ENCODE measurements at regions not wholly inside any gene's neighbourhood (a gene's known extent, or its start where the extent isn't known, plus 50 kb on each side); places are given as distances from the start of the nearest gene placed in this dataset.

- TF ChIP-seq EZH2phosphoT487 (IDR thresholded peaks at IDR 0.05; ENCODE audit: borderline replicate concordance, low read depth, low read length) (no peak), CTCF (conservative IDR thresholded peaks at IDR 0.05; ENCODE audit: low read length) (no peak)
- Histone ChIP-seq H3K4me1 (ENCODE audit: insufficient read depth, low read length, poor library complexity, severe bottlenecking) (no peaks in the 10 kb centered on the region), H3K79me2 (ENCODE audit: insufficient read depth, low read depth, low read length) (no peaks in the 10 kb centered on the region), H4K20me1 (ENCODE audit: insufficient read depth, low read length) (no peaks in the 10 kb centered on the region), H2AFZ (ENCODE audit: low read length) (no peak overlapping the region), H3K4me2 (ENCODE audit: low read length) (no peak overlapping the region), H3K36me3 (ENCODE audit: insufficient read depth, low read length) (no peaks in the 10 kb centered on the region), H3K4me3 (ENCODE audit: low read depth, low read length, poor library complexity, severe bottlenecking) (no peak overlapping the region), H3K9me2 (ENCODE audit: insufficient read depth, low read length) (no peaks in the 10 kb centered on the region), H3K27ac (ENCODE audit: low read depth, low read length, poor library complexity, severe bottlenecking) (no peak overlapping the region), H3K9me3 (ENCODE audit: low read length) (no peaks in the 10 kb centered on the region)
- ChIA-PET CTCF (ENCODE audit: unreplicated experiment) (no interaction called here), POLR2A (no interaction called here)
- intact Hi-C loops (cut with micrococcal nuclease; ENCODE audit: unreplicated experiment), result no loop called here
- no TSS peak for BruUV-seq (replicated peaks)
- no peak for DNase-seq (ENCODE audit: low spot score)
Measured at GRCh38 chr18:78677483-78678317, 301.9 kb upstream of the SALL3 start.

DNA sequence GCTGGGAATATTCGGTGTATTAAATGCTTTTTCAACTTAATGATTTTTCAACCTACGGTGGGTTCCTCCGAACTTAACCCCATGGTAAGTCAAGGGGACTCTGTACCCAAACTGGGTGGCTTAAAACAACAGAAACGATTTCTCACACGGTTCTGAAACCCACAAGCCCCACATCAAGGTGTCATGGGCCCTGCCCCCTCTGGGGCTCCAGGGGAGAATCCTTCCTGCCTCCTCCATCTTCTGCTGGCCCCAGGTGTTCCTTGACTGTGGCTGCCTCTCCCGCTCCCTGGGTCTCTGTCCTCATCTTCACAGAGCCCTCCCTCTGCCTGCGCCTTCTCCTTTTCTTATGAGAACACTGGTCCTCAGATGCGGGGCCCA is 301.3 kb upstream of the SALL3 start:
- no peak for DNase-seq (ENCODE audit: low spot score)
- H3K4me3 ChIP-seq (ENCODE audit: low read depth, low read length, poor library complexity, severe bottlenecking), result no peak overlapping the region
- H3K4me2 ChIP-seq (ENCODE audit: low read length), result no peak overlapping the region
- ChIA-PET CTCF (ENCODE audit: unreplicated experiment) (no interaction called here), POLR2A (no interaction called here)
- no peak overlapping the region for H2AFZ ChIP-seq (ENCODE audit: low read length)
- BruUV-seq (replicated peaks), result no TSS peak
- TF ChIP-seq EZH2phosphoT487 (IDR thresholded peaks at IDR 0.05; ENCODE audit: borderline replicate concordance, low read depth, low read length) (no peak), CTCF (conservative IDR thresholded peaks at IDR 0.05; ENCODE audit: low read length) (no peak)
- no peaks in the 10 kb centered on the region for H3K9me3 ChIP-seq (ENCODE audit: low read length)
- H3K27ac ChIP-seq (ENCODE audit: low read depth, low read length, poor library complexity, severe bottlenecking), result no peak overlapping the region
- H4K20me1 ChIP-seq (ENCODE audit: insufficient read depth, low read length), result no peaks in the 10 kb centered on the region
- no peaks in the 10 kb centered on the region for H3K36me3 ChIP-seq (ENCODE audit: insufficient read depth, low read length)
- no peaks in the 10 kb centered on the region for H3K79me2 ChIP-seq (ENCODE audit: insufficient read depth, low read depth, low read length)
- H3K4me1 ChIP-seq (ENCODE audit: insufficient read depth, low read length, poor library complexity, severe bottlenecking), result no peaks in the 10 kb centered on the region
- no peaks in the 10 kb centered on the region for H3K9me2 ChIP-seq (ENCODE audit: insufficient read depth, low read length)
- intact Hi-C loops (cut with micrococcal nuclease; ENCODE audit: unreplicated experiment), result no loop called here

- CTCF ChIA-PET (ENCODE audit: unreplicated experiment), result no interaction called here
- Histone ChIP-seq H3K4me1 (ENCODE audit: insufficient read depth, low read length, poor library complexity, severe bottlenecking) (no peaks in the 10 kb centered on the region), H3K79me2 (ENCODE audit: insufficient read depth, low read depth, low read length) (no peaks in the 10 kb centered on the region), H3K4me3 (ENCODE audit: low read depth, low read length, poor library complexity, severe bottlenecking) (no peak overlapping the region), H3K9me3 (ENCODE audit: low read length) (no peaks in the 10 kb centered on the region), H3K36me3 (ENCODE audit: insufficient read depth, low read length) (no peaks in the 10 kb centered on the region), H3K27ac (ENCODE audit: low read depth, low read length, poor library complexity, severe bottlenecking) (no peak overlapping the region), H2AFZ (ENCODE audit: low read length) (no peak overlapping the region), H4K20me1 (ENCODE audit: insufficient read depth, low read length) (no peaks in the 10 kb centered on the region), H3K4me2 (ENCODE audit: low read length) (no peak overlapping the region), H3K9me2 (ENCODE audit: insufficient read depth, low read length) (no peaks in the 10 kb centered on the region)
- intact Hi-C loops (cut with micrococcal nuclease; ENCODE audit: unreplicated experiment), result no loop called here
- TF ChIP-seq CTCF (conservative IDR thresholded peaks at IDR 0.05; ENCODE audit: low read length) (no peak), EZH2phosphoT487 (IDR thresholded peaks at IDR 0.05; ENCODE audit: borderline replicate concordance, low read depth, low read length) (no peak)
- POLR2A ChIA-PET, result no interaction called here
- BruUV-seq (replicated peaks), result no TSS peak
- DNase-seq (ENCODE audit: low spot score), result no peak
Measured at GRCh38 chr18:78679031-78679430, 300.6 kb upstream of the SALL3 start.
